Hematopoietic multipotent progenitor cell treated with erythropoietin and hydrocortisone succinate and interleukin-3 and kit ligand, for 6 days (in vitro differentiated cells): ENCODE measurements at regions not wholly inside any gene's neighbourhood (a gene's known extent, or its start where the extent isn't known, plus 50 kb on each side); places are given as distances from the start of the nearest gene placed in this dataset.
"Not testable (repeated sequence)": the region's sequence is repeated elsewhere in the genome, so short reads cannot be mapped to it uniquely, and the experiment has no call there.

Experiments used
- DNase-seq: peaks from one replicate; pipeline ENCODE4 v3.0.0-alpha.2; 2015

GRCh38 chr7:153409567-153410342, 642.4 kb upstream of the DPP6 start:
- not testable (repeated sequence) for DNase-seq

GRCh38 chr7:153410997-153411642, 641.1 kb upstream of the DPP6 start:
- not testable (repeated sequence) for DNase-seq

GRCh38 chr7:153412114-153412823, 639.9 kb upstream of the DPP6 start:
- DNase-seq: not testable (repeated sequence)

GRCh38 chr7:153412824-153413198, 639.4 kb upstream of the DPP6 start:
- DNase-seq: not testable (repeated sequence)

- no peak for DNase-seq
Observed at GRCh38 chr7:153413199-153413539, 639.0 kb upstream of the DPP6 start.

GRCh38 chr7:153413540-153414287, 638.5 kb upstream of the DPP6 start:
- DNase-seq: no peak

GRCh38 chr7:153414288-153414629, 637.9 kb upstream of the DPP6 start:
- no peak for DNase-seq

GRCh38 chr7:153415632-153416031, 636.6 kb upstream of the DPP6 start:
- no peak for DNase-seq

- peak; percentile 3 for DNase-seq
Observed at GRCh38 chr7:153422291-153423209, 629.6 kb upstream of the DPP6 start.

- no peak for DNase-seq
Observed at GRCh38 chr7:153423210-153423590, 629.0 kb upstream of the DPP6 start.

- no peak for DNase-seq
Observed at GRCh38 chr7:153430931-153431330, 621.3 kb upstream of the DPP6 start.

GRCh38 chr7:153432063-153432462, 620.1 kb upstream of the DPP6 start:
- DNase-seq: no peak

GRCh38 chr7:153433223-153433622, 619.0 kb upstream of the DPP6 start:
- no peak for DNase-seq

GRCh38 chr7:153440715-153441114, 611.5 kb upstream of the DPP6 start:
- DNase-seq: no peak

- DNase-seq: no peak
Observed at GRCh38 chr7:153443032-153443701, 609.0 kb upstream of the DPP6 start.

- no peak for DNase-seq
Observed at GRCh38 chr7:153444641-153445040, 607.6 kb upstream of the DPP6 start.

GRCh38 chr7:153445641-153446040, 606.6 kb upstream of the DPP6 start:
- no peak for DNase-seq

GRCh38 chr7:153446490-153446889, 605.7 kb upstream of the DPP6 start:
- no peak for DNase-seq

- DNase-seq: no peak
Observed at GRCh38 chr7:153447011-153447410, 605.2 kb upstream of the DPP6 start.

GRCh38 chr7:153452661-153453060, 599.5 kb upstream of the DPP6 start:
- DNase-seq: no peak

- DNase-seq: no peak
Observed at GRCh38 chr7:153454306-153454705, 597.9 kb upstream of the DPP6 start.

GRCh38 chr7:153457746-153458145, 594.5 kb upstream of the DPP6 start:
- DNase-seq: no peak
